SU-DHL-6 (cell line): ENCODE measurements at regions not wholly inside any gene's neighbourhood (a gene's known extent, or its start where the extent isn't known, plus 50 kb on each side); places are given as distances from the start of the nearest gene placed in this dataset.

Experiments used
- CTCF ChIP-seq: fragments of 200-600 bp; sonication (generic); IDR thresholded peaks from one replicate; pipeline ENCODE4 v1.5.1; 2017; ENCODE audit warnings: antibody characterized with exemption, mild to moderate bottlenecking, low read length, moderate library complexity; ENCODE audit not compliant: insufficient read depth, poor library complexity, severe bottlenecking
- EZH2phosphoT487 ChIP-seq: fragments of 200-600 bp; sonication (generic), shearing (Covaris generic); conservative IDR thresholded peaks from 2 replicates; pipeline ENCODE4 v1.6.1; 2018; ENCODE audit warnings: mild to moderate bottlenecking, antibody characterized with exemption, low read length, moderate library complexity, mixed read lengths

- no peak for TF ChIP-seq CTCF
- no peak for TF ChIP-seq EZH2phosphoT487
These were observed 226.3 kb upstream of the SMLR1 start for GRCh38 chr6:130600880-130601341.
